Activated CD8-positive, alpha-beta memory T cell treated with anti-CD3 and anti-CD28 coated beads, Interleukin-2, amount 50 U/mL, for 48 hours (primary cell): ENCODE measurements at regions not wholly inside any gene's neighbourhood (a gene's known extent, or its start where the extent isn't known, plus 50 kb on each side); places are given as distances from the start of the nearest gene placed in this dataset.
"Not testable (repeated sequence)": the region's sequence is repeated elsewhere in the genome, so short reads cannot be mapped to it uniquely, and the experiment has no call there.

Experiments
- DNase-seq: peaks from one replicate; pipeline ENCODE4 v3.0.0-alpha.2; 2020

GRCh38 chr19:30807278-30807677 lies 435.1 kb downstream of the ZNF536 start:
- DNase-seq, result no peak

GRCh38 chr19:30806311-30806710 lies 434.1 kb downstream of the ZNF536 start:
- no peak for DNase-seq

- DNase-seq, result no peak
Measured at GRCh38 chr19:30804751-30805150, 432.6 kb downstream of the ZNF536 start.

GRCh38 chr19:30804333-30804732 lies 432.1 kb downstream of the ZNF536 start:
- not testable (repeated sequence) for DNase-seq

DNA sequence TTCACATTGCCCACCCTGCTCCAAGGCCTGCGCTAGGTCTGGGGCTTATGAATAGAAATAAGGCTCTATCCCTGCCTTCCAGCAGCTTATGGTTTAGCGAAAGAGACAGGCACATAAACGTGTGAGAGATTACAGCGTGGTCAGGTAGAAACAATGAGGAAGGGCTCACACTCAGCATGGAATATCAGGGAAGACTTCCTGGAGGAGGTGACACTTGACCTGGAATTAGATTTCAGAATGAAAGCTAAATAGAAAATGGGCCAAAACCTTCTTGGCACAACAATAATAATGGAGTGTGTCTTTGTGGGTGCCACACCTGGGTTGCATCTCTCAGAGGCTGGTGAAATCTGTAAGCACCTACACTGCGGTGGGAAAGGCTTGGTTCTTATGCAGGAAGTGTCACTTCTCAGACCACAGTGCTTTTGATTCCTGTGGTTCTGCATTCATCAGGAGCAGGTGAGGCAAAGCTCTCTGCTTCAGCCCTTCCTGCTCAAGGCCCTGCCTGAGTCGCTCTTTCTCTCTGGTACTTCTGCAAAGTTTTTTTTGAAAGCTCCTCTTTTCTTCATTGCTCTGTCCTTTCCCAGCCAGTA lies 430.3 kb downstream of the ZNF536 start:
- DNase-seq, result no peak

DNA sequence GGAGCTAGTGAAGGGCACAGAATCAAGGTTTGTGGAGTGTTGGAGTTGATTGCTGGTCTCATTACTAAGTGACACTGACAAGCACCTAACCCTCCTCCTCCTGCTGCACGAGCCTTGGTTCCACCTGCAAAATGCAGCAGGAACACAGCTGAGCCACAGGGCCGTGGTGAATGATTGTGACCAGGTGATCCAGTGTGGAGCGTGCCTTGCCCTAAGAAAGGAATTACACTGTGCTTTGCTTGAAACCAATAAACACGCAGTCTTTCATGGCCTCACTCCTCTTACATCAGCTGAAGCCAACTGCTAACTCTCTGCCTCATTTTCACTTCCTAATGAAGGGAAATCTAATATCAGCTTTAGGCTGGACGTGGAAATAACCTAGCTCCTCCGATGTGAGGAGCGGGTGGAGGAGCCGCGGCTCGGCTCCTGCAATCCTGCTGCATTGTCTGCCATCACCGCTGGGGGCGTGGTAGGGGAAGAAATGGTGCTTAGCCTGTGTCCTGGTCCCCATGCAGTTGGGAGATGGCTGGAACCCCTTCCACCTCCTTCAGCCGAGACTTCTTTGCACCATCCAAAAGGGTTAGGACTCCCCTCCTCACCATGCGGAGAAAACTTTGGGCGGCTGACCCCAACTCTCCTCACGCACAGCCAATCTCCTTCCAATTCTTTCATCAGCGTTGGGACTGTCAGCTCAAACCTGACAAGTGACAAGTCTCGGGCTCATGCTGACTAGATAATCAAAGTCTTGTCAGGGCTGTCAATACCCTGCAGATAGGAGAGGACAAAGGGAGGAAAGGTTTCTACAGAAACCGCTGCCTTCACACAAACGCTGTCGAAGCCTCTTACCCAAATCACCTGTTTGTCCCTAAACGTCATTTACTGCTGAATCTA lies 427.9 kb downstream of the ZNF536 start:
- peak; percentile 62 for DNase-seq

GRCh38 chr19:30795727-30796126 lies 423.5 kb downstream of the ZNF536 start:
- DNase-seq, result no peak

DNA sequence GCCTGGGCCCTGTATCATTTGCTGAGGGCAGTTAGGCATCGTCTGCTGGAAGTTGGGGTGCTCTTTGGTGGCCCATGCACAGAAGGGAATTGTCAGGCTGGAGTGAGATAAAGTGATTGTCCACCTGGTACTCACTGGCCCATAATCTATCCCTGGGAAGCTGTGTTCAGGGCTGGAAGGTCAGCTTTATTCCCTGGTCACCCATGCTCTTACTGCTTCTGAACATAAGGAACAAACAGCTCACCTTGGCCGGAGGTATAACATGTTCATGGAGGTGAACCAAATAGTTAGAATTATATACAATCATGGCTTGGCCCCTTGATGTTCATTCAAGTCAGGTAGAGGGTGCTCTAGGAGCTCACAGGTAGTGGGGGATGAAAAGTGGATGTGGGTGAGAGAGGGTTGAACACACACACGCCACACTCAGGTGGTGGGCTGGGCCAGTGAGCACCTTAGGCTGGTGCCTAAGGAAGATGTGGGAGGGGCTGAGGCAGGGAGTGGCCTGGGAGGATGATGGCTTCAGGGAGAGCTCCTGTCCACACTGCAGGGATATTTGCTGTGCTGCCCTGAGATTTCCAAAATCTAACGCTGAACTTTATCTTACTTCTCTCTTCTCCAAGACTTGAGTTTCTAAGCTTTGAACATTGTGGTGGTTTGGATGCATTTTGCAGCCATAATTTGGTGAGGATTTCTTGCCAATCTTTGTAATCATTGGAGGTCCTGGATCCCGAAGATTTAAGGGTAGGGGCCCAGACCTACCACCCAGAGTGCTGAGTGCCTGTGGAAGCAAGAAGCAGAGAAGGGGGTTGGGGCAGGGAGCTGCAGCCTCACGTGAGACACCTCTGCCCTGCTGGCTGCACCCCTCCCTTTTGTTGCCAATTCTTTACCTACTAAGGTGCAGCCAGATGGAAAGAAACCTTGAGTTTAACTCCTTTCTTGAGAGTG lies 420.6 kb downstream of the ZNF536 start:
- no peak for DNase-seq

GRCh38 chr19:30791088-30791487 lies 418.9 kb downstream of the ZNF536 start:
- peak; percentile 12 for DNase-seq

- peak; percentile 22 for DNase-seq
Measured at GRCh38 chr19:30790056-30790680, 418.0 kb downstream of the ZNF536 start.

GRCh38 chr19:30788105-30788765 lies 416.1 kb downstream of the ZNF536 start:
- DNase-seq, result peak; percentile 20

DNA sequence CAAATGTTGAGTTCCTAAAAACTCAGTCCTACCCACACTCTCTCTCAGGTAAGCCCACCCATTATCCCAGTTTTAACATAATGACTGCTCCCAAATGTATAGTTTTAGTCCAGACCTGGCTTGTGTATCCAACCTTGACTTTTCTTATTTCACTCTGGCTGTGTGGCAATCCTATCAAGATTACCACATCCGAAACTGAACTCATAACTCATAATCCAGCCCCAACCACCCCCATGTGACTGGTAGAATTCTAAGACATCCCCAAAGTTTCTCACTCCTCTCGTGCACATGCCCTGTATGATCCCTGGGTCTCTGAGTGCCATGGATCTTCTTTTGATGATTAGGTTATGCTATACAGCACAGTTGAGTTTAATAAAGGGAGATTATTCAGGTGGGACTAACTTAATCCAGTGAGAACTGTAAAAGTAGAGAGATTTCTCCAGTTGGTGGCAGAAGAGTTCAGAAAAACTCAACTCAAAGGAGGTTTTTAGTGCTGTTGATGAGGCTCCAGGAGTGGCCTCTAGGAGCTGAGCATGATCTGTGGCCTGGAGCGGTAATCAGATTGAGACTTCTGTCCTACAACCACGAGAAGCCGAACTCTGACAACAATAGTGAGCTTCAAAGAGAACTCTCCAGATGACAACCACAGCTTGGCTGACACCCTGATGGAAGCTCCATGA lies 413.4 kb downstream of the ZNF536 start:
- no peak for DNase-seq

DNA sequence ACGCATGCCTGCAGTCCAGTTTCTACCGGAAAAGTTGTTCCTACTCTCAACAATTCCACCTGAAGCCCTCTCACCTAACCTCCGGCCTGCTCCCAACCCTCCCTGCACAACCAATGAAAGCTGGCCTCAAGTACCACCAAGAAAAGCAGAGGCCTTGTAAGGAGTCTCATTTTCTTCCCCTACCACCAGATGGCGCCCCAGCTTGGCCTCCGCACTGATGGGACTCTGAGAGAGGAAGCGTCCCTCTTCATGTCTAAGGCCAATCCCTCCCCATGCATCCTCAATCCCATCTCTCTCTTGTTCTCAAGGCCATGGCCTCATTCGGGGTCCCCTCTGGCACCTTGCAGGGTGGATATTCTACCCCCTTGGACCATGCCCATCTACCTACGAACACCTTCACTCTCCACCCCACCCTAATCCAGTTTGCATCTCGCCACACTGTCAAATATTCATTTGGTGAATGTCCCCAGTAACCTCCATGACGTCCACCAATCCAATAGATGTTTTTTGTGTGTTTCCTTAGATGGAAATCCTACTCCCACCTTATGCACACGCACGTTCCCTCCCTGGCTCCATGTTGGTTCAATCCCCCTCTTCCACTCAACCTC lies 412.8 kb downstream of the ZNF536 start:
- DNase-seq, result peak; percentile 84

GRCh38 chr19:30783936-30784335 lies 411.8 kb downstream of the ZNF536 start:
- no peak for DNase-seq

- DNase-seq, result no peak
Measured at GRCh38 chr19:30783212-30783611, 411.0 kb downstream of the ZNF536 start.

- DNase-seq, result peak; percentile 23
Measured at GRCh38 chr19:30781519-30781918, 409.3 kb downstream of the ZNF536 start.

DNA sequence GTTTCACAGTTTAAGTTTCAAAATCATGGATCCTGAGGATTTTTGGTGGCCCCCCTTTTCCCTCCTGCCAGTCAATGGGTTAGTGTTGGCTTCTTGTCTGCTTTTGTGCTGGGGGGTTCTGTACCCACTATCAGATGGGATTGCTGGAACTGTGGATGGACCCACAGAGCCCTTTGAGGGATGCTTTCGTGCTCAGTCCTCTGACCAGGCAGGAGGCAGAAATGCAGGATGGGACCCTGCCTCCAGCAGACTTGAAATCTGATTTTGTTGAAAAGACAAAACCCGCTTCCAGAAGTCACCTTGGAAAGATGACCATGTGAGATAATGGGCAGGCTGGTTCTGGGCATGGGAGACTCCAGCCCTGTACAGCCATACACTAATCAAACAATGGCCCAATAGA lies 408.9 kb downstream of the ZNF536 start:
- DNase-seq, result peak; percentile 7

DNA sequence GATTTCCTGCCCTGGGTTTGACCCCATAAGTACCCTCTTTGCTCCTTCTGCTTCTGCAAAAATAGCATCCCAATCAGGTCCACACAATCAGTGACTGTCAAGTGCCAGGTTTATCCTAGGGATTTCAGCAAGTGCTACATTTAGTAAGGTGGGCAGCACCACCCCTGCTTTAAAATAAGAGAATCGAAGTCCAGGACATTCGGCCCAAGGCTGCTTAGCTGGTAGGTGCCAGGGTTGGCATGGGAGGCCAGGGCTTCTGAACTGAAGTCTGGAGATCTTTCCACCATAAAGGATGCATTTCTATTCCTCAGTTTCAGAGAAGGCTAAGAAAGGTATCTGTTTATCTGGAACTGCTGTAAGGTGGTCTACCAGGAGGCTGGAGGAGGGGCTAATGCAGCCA lies 408.3 kb downstream of the ZNF536 start:
- peak; percentile 13 for DNase-seq

DNA sequence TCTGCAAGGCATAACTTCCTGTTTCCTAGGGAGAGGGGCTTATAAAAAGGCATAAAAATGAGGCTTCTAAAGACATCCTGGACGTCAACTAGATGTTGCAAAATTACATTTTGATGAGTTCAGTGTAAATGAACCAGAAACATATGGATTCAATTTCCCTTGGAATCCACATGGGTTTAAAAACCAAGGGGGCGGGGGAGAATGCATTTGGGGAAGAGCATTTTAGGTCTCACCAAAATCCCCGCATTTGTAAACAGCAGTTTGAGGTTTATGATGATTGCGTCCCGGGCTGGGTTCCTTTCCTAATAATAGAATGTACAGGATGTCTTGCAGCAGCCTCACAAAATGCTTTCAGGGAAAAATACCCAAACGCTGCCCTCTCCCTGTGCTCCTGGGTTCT lies 407.8 kb downstream of the ZNF536 start:
- no peak for DNase-seq

DNA sequence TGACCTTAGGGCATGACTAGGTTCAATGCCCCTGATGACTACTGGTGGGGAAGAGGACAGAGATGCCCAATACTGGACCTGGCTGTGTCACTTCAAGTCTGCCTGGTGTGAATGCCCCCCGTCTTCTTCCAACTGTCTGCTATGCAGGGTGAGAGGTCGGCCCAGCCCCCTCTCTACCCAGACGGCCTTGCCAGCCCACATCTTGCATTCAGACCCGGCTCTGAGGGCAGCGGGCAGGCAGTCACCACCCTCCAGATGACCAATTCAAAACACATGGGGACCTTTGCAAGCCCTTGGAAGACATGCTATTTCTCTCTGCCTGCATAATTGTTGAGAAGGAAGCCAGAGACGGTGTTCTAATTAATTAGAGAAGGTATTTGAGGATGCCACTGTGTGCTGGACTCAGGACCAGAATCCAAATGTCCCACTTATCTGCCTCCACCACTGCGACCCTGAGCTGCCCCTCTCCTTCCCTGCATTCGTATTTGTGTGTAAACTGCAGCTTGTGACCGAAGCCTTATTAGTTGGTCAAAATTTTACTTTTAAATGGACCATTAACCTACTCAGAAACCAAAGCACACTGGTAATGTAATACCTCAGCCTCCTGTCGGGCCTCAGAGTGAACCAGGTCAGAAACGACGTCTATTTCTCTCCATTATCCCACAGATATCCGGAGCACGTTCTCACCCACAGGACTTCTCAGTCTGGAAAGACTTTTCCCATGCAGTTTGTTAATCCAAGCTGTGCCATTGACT lies 407.0 kb downstream of the ZNF536 start:
- peak; percentile 6 for DNase-seq
